ENCODE measurements at regions not wholly inside any gene's neighbourhood (a gene's known extent, or its start where the extent isn't known, plus 50 kb on each side); places are given as distances from the start of the nearest gene placed in this dataset.
A peak's percentile ranks its signal among the peaks of the same experiment; 100 is the strongest.
"Not testable (repeated sequence)": the region's sequence is repeated elsewhere in the genome, so short reads cannot be mapped to it uniquely, and the experiment has no call there.

DNA sequence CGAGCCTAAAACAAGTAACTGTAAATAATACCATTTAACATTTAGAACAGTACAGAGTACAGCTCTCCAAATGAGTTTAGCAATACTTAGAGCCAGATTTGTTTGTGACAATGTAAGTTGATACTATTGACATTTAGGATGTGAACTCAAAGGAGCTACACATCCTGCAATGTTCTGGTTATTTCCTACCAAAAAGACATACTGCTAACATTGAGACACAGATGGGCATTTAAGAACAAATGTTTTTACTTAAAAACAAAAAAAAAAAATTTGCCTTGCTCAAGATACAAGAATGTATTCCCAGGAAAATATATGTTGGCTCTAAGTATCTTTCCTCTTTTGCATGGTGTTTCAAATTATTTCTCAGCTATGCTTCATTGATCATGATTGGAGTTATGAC is 1464.8 kb upstream of the PRMT6 start:
- DNase-seq (ENCODE audit: low read depth in 2 of 2) = no peak

DNA sequence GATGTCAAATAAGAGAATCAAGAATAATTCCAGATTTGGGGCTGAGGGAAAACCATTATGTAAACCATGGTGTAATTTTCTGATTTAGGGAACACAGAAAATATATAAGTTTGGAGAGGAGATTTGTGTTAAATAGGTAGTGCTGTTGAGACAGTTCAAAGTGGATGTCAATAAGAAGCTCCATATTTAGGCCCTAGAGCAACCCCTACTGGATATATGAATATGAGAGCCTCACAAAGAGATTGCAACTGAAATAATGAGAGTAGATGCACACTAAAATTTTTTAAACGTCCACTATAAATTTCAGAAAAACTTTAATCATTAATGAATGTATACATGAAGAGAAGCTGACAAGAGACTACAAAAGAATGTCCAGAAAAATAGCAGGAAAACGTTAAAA is 1447.8 kb upstream of the PRMT6 start:
- peak; percentile 13 to 20 for DNase-seq (ENCODE audit: low read depth in 2 of 2)

DNA sequence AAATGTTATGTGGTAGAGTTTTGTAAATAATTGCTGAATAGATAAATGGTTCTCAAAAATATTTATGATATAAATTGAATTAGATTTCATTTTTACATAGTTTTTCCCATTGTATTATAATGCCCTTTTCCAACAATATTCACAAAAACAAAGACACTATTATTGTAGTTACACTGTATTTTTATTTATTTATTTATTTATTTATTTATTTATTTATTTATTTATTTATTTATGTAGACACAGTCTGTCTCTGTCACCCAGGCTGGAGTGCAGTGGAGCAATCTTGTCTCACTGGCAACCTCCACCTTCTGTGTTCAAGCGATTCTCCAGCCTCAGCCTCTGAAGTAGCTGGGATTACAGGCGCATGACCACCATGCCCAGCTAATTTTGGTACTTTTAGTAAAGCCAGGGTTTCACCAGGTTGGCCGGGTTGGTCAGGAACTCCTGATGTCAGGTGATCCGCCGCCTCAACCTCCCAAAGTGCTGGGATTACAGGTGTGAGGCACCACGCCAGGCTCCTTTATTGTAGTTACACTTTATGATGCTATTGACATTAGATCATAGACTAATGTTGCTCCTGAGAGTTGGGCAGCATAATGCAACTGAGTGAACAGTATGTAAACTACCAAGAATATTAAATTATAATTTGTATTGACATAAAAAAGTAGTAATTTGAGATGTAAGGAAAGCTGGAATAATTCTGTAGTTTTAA is 1430.0 kb upstream of the PRMT6 start:
- no peak for DNase-seq (ENCODE audit: low read depth in 2 of 2)

DNA sequence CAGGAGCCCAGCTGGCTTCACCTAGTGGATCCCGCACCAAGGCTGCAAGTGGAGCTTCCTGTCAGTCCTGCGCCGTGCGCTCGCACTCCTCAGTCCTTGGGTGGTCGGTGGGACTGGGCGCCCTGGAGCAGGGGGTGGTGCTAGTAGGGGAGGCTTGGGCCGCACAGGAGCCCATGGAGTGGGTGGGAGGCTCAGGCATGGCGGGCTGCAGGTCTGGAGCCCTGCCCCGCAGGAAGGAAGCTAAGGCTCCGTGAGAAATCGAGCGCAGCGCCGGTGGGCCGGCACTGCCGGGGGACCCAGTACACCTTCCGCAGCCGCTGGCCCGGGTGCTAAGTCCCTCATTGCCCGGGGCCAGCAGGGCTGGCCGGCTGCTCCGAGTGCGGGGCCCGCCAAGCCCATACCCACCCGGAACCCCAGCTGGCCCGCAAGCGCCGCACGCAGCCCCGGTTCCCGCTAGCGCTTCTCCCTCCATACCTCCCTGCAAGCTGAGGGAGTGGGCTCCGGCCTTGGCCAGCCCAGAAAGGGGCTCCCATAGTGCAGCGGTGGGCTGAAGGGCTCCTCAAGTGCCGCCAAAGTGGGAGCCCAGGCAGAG is 1425.2 kb upstream of the PRMT6 start:
- not testable (repeated sequence) for DNase-seq (ENCODE audit: low read depth in 2 of 2)

DNA sequence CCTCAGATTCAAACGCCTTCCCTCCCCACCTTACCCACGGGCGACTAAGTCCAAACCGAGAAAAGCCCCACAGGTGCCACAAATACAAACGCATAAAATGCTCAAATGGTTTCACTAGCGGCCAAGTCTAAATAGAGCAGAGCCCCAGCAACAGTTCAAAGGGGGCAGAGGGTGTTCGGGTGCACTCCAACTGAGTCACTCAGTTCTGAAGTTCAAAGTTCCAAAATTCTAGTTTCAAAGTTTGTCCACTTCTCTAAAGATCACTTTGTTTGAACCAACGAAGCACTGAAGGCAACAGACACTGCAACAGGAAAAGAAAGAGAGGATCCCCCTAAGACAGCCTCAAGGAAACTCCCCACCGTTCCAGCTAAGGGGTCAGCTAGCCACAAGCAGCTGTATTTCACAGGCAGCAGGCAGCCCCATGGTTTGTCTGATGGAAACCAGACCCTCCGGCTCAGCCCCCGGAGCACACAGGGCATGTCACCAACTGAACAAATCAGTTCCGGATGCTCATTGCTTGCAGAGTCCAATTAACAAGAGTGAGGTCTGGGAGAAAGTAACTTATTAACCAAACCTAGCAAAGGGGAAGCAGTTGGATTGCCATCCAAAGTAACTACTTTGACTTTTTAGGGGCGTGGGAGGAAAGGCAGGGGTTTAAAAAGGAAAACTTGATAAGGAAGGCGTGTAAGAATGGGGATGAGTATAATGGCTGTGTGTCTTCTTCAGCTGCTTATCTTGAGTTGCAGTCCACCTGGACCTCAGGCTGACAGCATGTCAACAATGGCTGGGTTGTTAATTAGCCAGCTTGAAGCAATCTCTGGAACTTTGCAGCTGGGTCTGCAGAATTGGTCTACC is 1423.9 kb upstream of the PRMT6 start:
- no peak for DNase-seq (ENCODE audit: low read depth in 2 of 2)

DNA sequence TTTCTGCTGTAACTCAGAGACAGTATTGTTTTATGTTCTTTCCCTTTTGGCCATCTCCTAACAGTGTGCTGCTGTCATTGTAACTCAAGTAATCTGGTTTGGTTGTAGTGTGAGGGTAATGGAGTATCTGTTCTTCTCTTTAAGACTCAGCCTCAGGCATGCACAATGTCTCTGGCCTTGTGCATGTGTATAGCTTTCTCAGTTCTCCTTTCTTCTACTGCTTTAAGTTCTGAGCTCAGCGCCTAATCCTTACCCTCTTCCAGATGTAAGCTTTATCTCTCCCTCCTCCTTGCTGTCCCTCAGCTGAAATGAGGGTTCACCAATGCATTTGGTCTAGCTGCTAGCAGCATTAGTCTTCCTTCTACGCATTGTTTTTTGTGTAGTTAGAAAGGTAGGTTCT is 1420.4 kb upstream of the PRMT6 start:
- no peak for DNase-seq (ENCODE audit: low read depth in 2 of 2)

DNA sequence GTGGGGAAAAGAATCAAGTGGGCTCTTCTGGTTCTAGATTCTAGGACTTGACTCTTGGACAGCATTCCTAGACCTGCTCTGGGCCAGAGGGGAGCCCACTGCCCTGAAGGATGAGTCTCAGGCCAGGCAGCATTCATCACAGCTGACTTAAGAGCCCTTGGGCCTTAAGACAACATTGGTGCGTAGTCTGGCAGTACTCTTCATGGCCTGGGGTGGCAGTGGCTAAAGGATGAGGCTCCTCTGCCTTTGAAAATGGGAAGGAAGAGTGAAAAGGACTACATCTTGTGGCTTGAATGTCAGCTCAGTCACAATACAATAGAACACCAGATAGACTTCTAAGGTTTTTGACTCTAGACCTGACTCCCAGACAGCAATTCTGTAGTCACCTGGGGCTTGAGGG is 1415.1 kb upstream of the PRMT6 start:
- DNase-seq (ENCODE audit: low read depth in 2 of 2) = no peak

DNA sequence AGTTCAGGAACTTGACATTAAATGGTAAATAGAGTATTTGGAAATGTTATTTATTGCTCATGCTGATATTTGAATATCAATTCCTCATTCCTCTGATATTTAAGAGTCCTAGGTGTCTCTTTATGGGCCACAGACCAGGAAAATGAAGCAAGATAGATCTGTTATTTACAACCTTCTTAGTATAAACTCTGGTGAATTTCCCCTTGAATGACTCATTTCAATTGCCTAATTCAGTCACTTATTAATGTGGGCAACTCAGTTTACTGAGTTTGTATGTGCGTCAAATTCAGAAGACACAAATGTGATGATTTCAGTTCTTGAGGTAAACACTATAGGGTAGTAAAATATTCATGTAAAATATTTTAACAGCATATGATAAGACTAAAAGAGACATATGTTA is 1404.4 kb upstream of the PRMT6 start:
- DNase-seq (ENCODE audit: low read depth in 2 of 2) = no peak

DNA sequence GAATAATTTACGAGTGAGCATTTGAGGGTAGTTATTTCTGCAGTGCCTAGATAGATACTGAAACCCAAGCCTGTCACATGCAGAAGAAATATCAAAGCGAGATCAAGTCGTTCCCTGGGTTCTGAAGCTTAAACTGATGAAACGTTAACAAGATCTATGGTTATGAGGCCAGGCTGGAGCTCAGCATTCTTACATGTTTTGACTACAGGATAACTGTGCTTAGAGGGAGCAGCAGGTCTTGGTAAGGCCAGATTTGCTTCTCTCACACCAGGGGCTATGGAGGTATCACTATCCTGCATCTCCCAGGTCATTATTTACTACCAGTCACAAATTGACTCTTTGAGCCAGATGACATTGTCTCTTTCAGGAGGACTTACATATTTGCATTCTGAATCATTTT is 1401.4 kb upstream of the PRMT6 start:
- DNase-seq (ENCODE audit: low read depth in 2 of 2) = no peak

DNA sequence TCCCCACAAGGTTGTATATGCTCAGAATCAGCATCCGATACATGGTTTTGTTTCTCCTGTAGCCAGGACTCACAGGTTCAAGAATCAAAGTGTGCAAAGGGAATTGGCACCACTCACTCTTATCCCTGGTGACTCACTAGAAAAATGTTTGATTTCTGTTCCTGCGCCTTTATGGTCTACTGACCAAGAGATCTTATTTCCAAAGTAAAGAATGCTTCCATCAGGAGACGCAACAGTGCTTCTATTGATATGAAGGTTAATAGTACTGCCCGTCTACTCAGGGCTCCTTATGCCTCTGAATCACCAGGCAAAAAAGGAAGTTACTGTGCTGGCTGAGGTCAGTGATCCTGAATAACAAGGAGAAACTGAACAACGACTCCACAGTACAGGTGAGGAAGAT is 1392.0 kb upstream of the PRMT6 start:
- no peak for DNase-seq (ENCODE audit: low read depth in 2 of 2)

DNA sequence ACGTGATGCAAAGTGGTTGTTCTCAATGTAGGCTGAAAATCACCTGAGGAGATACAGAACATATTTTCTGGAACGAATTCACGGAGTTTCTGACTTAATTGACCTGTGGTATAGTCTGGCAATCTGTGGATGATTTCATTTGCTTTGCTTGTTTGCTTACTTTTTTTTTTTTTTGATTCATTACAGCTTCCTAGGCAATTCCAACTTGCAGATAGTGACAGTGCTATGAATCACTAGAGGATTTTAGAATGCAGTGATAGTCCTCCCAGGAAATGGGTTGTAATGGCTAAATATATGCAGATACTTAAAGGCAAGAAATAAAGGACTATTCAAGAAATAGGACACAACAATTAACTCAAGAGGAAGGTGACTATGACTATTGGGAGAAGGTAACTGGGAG is 1378.1 kb upstream of the PRMT6 start:
- DNase-seq (ENCODE audit: low read depth in 2 of 2) = no peak

DNA sequence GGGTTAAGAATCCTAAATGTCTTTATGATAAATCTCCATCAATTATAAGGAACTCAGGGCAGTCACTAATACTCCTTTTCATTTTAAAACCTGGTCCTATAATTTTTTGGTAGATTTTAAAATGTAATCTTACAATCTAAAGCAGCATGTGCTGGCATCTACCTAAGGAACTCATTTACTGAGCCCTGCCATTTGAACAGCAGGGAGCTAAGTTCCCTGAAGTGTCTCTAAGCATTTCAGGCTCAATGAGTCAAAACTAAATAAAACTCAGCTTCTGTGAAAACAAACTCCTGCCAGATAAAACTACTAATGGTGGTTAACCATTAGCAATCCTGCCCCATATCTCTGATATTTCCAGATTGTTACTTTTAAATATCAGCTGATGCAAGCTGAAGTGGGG is 1371.8 kb upstream of the PRMT6 start:
- DNase-seq (ENCODE audit: low read depth in 2 of 2) = no peak

DNA sequence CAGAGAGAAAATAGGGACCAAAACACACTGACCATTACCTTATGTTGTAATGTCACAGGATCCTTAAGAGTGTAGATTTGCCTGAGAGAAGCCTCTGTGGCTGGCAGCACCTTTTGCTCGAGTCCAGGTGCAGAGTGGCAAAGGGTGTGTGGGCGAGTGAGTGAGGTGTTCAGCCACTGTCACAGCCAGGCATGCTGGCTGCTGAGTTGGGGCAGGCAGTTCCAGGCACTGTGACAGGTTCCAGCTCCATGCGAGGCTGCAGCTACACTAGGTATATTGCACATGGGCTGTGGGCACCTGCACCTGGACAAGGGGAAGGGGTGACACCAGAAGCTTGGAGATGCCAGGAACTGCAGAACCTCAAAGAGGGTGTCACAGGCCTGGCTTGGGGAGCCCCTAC is 1370.4 kb upstream of the PRMT6 start:
- no peak for DNase-seq (ENCODE audit: low read depth in 2 of 2)

DNA sequence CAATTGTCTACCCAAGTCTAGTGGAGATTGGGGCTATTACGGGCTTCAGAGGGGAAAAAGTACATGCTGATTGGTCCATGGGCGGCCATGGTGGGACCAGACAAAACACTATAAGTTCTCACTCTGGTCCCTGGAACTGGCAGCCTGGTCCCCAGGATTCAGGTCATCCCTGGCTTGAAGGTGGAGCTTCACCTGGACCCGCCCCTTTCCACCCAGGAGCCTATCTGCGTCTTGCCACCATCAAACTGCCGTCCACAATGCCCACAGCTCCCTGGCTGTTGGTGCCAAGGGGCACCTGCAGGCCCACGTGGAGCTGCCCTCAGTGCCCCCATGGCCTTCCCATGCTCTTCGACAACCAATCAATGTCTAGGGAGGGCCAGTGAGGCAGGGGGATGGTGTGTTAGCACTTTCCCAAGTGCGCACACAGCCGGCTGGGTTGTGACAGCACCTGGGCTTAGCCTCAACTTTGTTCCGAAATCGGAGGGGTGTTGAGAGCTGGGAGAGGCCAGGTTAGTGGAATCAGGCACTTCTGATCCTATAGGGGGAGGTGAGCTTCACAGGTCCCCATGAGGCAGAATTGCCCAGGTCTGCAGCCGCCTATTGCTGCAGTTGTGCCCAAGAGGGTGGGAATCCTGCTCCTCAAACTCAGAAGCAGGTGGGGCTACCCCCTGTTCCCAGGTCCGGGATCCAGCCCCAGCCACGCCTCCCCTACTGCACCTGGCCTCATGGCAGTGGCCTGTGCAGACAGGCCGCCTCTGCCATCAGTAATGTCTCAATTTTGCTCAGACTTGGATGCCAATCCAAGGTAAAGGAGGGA is 1369.4 kb upstream of the PRMT6 start:
- no peak for DNase-seq (ENCODE audit: low read depth in 2 of 2)

DNA sequence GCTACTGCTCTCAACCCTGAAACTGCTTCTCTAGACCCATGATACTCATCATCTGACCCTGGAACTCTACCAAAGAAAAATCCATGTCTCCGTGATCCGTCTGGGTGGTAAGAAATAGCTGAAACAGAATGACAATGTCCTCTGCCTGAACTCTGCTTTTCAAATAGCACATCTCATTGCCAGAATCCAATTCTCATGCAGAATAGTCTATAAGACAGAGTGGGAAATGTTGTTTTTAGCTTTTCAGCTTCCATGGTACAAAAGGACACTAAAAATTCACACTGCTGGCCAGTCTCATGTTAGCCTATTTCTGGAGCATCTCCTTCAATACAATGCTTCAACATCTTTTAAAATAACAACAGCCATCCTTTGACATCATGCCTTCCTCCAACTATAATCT is 1355.8 kb upstream of the PRMT6 start:
- DNase-seq (ENCODE audit: low read depth in 2 of 2) = no peak

DNA sequence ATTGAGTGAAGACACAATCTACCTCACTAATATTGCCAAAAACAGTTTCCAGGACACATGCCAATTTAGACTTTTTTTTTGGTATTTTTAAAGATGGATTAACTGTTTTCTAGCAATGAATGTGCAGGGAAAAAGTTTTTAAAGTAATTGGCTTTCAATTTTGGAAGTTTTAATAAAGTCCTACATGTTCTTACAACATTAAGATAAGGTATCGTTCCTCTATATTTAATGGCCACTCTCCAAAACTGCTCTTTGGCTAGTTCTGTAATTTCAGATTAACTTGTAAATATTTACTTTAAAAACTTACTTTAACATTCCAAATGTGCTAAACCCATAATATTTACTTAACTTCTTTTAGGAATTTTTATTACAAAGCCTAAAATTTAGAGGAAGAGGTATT is 1332.2 kb upstream of the PRMT6 start:
- no peak for DNase-seq (ENCODE audit: low read depth in 2 of 2)

DNA sequence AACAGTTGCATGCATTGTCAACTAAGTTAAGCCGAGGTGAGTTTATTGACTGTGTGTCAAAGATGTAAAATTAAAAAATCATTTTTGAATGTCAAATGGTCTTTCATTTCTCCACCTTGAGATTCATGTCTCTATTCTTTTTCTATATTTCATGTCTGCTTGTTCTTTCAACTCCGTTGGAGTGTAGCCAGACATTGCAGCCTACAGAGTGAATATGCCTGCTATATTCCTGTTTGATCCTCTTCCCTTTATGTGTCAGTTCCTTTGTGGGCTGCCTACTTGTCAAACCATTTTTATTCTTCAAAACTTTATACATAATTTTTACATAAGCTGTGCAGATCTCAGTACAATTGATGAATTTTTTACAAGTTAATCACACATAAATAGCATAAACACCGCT is 1325.8 kb upstream of the PRMT6 start:
- no peak for DNase-seq (ENCODE audit: low read depth in 2 of 2)

DNA sequence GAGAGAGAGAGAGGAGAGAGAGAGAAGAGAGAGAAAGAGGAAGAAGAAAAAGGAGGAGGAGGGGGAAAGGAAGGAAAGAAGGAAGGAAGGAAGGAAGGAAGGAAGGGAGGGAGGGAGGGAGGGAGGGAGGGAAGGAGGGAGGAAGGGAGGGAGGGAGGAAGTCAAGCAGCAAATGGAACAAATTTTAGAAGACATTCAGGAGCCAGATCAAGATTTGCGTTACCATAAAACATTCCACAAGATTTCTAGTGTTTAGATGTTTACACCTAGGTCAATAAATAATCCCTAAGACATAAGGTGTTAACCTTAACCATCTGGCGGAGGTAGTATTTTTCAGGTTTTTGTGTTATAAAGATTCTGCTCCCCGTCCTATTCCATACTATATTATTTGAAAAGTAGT is 1320.1 kb upstream of the PRMT6 start:
- no peak for DNase-seq (ENCODE audit: low read depth in 2 of 2)

DNA sequence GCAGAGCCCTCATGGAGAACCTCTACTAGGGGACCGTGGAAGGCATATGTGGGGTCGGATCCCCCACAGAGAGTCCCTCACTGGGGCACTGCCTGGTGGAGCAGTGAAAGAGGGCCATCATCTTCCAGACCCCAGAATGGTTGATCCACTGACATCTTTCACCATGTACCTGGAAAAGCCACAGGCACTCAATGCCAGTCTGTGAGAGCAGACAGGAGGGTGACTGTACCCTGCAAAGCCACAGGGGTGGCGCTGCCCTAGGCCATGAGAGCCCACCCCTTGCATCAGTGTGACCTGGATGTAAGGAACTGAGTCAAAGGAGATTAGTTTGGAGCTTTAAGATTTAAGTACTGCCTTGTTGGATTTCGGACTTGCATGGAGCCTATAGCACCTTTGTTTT is 1276.7 kb upstream of the PRMT6 start:
- no peak for DNase-seq (ENCODE audit: low read depth in 2 of 2)

DNA sequence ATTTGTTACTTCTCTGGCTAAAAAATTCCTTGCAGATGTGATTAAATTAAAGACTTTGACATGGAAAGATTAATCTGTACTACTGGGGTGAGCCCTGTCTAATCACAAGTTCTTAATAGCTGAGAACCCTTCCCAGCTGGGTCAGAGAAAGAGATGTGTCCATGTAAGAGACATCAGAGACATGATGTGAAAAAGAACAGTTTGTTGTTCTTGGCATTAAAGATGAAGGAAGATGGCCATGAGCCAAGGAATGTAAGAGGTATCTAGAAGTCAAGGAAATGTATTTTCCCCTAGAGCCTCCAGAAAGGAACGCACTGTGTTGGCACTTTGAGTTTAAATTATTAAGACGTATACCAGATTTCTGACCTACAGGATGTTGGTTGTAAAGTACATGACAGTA is 1271.5 kb upstream of the PRMT6 start:
- no peak for DNase-seq (ENCODE audit: low read depth in 2 of 2)

DNA sequence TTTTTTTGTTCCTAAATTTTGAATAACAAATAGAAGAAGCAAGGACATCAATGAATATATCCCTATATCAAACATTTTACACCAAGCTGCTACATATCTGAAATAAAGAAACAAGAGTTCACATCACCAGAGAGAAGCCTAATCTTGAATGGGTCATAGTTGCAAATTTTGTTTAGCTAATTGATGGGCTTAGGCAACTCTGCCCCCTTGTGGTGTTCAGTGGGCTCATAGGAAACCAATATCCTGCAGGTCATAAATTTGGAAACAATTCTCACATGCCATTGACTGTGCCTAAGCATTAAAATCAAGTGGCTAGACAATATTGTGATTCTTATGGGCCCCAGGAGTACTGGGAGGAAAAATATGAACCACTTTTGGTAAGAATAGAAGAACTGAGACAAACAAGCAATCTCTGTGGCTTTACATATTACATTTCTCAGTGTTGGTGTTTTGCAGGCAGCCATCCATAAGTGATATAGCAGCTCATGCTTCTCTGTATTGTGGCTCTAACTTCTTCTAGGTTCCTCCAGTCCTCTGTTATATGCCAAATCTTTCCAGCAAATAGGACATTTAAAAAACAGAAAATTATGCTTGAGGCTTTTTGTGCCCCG is 1262.8 kb upstream of the PRMT6 start:
- DNase-seq (ENCODE audit: low read depth in 2 of 2) = peak; percentile 11 to 12

DNA sequence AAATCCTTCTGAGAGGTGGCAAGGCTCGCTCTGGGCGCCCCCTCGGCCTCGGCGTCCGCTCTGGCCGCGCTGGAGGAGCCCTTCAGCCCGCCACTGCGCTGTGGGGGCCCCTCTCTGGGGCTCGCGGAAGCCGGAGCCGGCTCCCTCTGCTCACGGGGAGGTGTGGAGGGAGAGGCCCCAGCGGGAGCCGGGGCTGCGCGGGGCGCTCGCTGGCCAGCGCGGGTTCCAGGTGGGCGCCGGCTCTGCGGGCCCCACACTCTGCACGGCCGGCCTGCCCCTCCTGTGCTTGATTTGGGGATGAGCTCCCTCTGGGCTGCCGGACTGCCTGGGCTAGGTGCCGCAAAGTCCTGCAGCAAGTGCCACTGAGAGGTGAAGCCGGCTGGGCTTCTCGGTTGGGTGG is 1260.7 kb upstream of the PRMT6 start:
- no peak for DNase-seq (ENCODE audit: low read depth in 2 of 2)

Measured in fibroblast of skin of left quadriceps (primary cell).